HG03521 (cell line): ENCODE measurements at regions not wholly inside any gene's neighbourhood (a gene's known extent, or its start where the extent isn't known, plus 50 kb on each side); places are given as distances from the start of the nearest gene placed in this dataset.

Source experiments
- ATAC-seq: cut with Tn5 transposase; IDR thresholded peaks from one replicate; pipeline ENCODE4 v1.9.1; 2021; ENCODE audit warnings: mild to moderate bottlenecking, moderate library complexity; ENCODE audit not compliant: unreplicated experiment

DNA sequence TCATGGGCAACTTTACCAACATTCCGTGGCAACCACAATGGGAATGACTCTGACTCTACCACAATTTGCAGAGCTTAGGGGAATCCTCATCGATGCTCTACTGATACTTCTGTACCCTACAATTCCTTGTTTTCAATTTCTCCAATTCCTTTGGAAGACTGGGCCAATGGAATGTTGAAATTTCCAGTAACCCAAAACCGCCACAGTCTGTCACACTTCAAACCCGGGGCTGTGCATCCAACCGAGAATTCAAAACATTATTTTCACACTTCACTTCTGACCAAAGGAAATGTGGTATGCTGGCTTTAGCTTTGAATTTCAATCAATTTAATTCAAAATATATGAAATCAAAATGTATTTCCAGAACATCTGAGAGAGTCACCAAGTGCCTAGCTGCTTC, 951.4 kb downstream of the VRK1 start:
- ATAC-seq, result no peak

DNA sequence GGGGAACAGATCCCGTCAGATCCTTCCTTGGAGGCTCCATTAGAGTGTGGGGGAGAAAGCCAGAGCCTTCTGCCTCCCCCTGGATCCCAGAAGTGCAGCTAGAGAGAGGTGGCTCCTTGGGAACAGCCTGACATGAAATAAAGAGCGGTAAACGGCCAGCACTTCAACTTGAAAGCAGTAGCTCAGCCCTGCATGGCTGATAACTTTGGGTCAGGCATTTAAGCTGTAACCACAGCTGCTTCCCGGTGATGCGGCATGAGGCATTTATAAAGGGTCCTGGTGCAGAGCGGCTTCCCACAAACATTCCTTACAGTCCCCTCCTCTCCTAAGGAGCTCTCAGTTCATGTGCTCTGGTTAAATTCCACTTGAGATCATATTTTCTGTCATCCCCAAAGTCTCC, 960.3 kb downstream of the VRK1 start:
- ATAC-seq, result no peak

DNA sequence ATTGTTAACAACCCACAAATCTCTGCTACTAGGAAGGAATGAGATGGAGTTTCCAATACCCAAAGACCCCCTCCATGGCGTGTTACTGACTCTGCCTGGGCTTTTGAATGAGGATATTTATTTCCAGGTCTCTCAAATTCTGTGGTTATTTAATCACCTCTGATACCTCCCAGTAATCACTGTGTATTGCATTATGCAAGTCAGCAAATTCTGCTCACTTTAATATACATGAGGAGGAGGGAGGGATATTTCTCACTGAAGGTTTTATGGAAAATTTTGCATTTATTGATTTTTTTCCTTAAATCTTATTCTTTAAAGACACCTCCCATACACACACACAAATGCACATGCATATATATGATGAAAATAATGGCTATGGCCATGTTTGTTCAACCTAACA, 962.9 kb downstream of the VRK1 start:
- no peak for ATAC-seq

DNA sequence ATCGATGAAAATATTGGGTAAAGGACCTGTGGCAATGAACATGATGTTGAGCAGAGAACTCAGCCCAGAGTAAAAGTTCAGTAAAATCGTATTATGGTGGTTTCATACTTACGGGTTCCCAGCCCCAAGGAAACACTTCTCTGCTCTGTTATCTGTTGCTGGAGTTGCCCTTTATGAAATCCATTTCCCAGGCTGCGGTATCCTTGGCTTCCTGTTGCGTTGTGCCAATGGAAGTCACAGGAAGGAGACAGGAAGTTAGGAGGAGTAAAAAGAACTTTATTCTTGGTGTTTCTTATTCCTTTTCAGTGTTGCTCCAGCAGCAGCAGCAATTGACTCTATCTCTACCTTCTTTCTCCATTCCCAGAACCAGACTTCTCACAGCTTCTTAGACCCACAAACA, 965.2 kb downstream of the VRK1 start:
- no peak for ATAC-seq

DNA sequence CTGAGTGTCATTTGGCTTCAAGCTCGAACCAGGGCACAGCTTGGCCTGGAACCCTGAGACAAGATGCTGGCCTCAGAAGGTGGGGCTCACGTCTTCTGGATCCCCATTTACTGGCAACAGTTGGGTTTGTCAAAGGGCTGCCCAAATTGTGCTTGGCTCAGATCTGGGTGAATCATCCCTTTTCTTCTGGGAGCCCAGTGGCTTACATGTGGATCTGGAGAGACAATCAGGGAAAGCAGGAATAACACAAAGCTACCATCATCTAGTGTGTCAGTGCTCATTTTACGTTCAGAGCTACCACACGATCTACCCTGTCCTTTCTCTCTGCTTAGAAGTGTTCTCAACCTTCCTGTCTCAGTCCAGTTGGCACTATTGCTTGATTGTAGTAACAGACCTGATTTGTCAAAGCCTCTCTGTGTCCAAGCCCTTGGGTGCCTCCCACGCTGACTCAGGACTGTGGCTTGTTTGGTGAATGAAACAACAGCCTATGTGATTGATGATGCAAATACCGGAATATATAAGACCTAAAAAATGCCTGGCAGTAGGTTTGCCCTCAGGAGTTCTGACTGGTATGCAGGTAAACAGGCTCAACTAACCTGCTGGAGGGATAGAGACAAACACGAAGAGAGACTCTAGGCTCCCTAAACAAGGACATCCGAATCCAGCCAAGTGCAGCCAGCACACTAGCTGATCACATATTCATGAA, 974.3 kb downstream of the VRK1 start:
- no peak for ATAC-seq

DNA sequence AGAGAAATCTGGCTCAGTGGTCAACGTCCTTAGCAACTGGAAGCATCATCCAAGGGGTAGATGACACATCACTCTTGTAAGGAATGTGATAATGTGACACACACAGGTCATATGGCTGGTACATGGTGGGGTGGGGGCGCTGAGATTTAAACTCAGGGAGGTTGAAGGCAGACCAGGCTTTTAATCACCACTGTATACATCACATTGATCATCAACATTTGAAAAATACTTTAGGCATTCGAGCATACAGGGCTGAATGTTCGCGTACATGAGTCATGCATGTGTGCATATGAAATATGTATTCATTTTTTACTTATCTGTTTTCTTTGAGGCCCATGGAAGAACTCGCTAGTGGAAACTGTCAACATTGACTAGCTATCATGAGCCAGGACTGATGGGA, 976.4 kb downstream of the VRK1 start:
- no peak for ATAC-seq

DNA sequence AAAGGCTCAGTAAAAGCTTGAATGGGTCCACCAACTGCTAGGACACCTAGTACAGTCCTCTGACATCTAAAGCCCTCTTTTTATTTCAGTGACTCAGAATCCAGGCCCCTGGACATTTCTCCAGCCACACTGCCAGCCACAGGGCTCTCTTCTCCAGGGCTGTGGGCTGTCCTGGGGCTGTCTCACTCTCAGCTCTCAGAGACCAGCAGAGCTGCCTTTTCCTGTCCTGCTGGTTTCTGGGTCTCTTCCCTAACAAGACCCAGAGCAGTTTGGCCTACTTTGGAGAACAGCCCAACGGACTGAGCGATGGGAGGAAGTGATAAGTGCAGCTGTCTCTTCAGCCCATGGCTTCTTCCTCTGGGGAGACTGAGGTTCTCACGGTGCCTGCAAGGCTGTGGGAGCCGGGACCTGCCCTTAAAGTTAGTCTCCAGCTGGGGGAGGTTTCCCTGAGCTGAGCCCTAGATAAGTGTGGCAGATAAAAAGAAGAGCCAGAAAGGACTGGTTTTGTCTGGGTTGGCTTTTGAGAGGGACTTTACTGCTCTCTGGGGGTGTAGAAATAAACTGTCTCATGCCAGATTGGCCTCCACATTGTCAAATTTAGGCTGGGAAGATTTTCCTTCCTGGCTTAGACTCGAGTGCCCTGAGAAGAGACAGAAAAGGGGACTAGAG, 979.8 kb downstream of the VRK1 start:
- ATAC-seq, result no peak

DNA sequence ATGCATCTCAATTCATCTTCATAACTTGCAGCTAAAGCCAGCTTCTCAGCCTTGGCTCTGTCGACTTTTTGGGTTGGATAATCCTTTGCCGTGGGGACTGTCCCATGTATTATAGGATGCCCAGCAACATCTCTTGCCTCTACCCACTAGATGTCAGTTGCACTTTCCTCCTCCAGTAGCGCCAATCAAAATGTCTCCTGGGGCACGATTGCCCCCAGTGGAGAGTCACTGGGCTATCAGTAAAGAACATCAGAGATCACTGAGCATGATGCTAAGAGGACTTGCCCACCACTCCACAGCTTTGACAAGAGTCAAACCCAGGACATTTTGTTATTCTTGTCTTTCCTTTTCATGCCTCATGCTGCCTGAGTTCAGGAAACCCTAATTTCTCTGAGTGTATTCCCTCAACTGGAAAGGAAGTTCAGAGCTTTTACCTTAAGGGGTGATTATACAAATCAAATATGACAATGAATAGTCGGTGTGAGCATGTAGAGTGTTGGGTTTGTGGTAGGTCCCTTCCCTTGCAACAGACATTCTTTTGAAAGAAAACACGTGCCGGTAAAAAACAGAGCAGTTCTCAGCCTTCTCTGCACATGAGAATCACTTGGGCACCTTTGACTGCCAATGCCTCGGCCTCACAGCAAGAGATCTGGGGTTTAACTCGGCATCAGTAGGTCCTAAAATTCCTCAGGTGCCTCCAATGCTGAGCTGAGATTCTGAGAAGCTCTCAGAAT, 980.6 kb downstream of the VRK1 start:
- ATAC-seq, result no peak

DNA sequence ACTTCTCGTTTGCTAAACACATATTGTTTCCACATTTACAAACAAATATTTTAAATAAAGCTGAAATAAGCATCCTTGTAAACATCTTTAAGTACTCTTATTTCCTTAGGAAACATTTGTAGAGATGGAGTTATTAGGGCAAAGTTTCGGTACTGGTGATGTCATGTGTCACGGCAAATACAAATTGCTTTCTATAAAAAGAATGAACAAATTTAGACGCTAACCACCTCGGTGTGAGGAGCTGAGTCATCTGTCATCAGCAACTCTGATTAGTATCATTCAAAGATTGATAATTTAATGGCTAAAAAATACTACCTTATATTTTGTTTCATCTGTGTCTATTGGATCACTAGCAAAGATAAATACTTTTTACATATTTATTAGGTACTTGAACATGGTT, 982.0 kb downstream of the VRK1 start:
- no peak for ATAC-seq

DNA sequence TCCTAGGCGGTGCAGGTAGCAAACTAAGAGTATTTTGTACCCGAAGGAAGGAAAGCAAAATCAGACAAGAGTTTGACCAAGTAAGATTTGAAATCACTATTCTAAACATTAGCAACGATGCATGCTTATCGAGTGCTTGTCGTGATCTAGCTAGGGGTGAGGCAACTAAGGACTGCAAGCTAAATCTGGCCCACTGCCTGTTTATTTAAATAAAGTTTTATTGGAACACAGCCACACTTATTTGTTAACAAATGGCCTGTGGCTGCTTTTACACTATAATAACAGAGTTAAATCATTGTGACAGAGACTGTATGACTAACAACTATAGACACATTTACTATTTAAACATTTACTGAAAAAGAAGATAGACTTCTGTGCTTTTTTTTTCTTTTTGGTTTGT, 983.6 kb downstream of the VRK1 start:
- ATAC-seq, result no peak

DNA sequence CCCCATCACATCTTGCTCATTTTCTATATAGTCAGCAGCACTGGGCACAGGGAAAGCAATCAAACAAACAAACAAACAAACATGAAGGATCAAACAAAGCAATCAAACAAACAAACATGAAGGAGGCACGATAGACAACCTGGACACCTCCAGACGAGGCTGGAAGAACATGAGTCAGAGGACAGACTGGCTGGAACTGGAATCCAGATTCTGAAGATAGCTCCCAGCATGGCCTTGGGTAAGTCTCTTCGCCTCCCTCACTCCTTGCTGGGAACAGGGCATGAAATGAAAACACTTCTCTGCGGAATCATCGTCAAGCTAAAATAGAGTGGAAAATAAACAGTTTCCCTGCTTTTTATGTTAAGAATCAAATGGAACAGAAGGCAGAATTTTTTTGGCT, 984.8 kb downstream of the VRK1 start:
- no peak for ATAC-seq

DNA sequence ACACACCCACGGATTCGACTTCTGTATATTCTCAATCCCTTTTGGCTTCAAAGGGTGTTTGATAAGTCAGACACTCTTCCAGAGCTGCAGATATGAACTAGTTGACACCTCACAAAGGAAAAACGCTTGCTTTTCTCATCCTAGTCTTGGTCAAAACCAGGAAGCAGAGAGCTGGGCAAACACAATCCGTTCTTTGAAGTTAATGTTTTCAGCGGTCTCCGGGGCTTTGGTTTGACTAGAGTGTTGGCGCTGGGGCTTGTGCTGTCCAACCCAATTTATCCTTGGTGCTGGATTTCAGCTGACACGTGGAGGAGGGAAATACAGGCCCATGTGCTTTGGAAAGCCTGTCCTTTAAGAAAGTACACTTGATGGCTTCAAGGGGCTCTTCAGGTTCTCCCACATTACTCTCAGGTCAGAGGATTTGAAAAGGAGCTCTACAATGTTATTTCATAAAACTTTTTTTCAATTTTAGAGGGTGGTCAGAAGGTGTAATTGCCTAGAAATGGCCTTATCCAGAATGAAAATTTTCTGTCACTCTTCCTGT, 985.8 kb downstream of the VRK1 start:
- ATAC-seq, result no peak

DNA sequence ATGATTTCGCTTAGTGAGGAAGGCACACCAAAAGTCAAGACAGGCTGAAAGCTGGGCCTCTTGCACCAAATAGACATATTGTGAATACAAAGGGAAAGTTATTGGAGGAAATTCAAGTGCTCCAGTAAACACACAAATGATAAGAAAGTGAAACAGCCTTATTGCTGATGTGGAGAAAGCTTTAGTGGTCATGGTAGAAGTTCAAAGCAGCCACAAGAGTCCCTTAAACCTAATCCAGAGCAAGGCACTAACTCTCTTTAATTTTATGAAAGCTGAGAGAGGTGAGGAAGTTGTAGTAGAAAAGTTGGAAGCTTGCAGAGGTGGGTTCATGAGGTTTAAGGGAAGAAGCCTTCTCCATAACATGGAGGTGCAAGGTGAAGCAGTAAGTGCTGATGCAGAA, 988.3 kb downstream of the VRK1 start:
- no peak for ATAC-seq

DNA sequence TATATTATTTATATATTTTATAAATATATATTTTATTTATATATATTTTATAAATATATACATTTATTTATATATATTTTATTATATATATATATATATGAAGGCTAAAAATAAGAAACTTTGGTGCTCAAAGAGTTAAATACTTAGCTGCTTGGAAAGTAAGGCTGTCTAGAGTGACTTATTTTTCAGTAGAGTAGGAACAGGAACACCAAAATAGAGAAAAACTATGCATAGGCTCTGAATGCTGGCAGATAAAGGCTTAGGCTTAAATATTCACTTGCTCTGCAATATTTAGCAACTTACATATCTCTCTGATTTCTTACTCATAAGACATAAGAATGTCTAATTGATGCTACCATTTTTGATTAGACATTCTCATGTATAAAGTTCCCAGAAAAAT, 991.2 kb downstream of the VRK1 start:
- ATAC-seq, result no peak

DNA sequence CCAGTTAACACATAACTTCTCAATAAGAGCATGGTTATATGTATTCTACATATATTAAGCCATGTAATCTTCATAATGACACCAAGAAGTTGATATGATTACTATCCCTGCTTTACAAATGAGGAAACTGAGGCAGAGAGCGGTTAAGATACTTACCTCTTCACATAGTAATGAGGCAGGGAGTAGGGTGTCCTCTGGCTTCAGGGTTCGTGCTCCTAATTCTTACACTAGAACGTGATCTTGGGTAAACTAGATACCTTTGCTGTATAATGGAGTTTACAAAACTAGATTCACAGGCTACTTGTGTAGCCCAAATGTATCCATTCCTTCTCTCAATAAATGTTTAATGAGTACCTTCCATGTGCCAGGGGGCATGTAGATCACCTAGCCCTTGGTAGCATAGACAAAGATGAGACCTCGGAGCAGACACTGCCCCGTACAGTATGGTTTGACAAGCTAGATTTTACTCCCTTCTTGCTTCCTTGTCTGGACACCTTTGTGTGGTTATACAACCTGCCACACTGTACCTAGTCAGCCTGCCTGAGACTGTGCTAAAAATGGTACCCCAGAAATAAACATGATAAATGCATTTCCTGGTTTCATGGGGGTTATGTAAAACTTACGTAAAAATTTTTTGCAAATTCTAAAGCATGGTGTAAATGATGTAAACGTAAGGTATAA, 991.8 kb downstream of the VRK1 start:
- ATAC-seq, result no peak

DNA sequence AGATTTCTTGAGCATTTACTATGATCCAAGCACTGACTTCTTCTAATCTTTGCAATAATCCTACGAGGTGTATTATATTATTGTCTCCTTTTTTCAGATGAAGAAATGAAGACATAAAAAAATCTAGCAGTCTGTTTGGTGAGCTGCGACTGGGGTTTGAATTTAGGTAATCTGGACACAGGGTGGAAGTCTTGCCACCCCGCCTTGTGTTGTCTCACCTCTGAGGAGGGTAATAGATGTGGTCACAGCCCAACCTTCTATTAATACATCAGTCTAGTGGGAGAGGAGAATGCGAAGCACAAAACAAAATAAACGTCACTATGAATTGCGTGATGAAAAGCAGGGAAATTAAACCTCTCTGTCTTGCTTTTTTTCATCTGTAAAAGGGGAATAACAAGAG, 993.9 kb downstream of the VRK1 start:
- ATAC-seq, result no peak

DNA sequence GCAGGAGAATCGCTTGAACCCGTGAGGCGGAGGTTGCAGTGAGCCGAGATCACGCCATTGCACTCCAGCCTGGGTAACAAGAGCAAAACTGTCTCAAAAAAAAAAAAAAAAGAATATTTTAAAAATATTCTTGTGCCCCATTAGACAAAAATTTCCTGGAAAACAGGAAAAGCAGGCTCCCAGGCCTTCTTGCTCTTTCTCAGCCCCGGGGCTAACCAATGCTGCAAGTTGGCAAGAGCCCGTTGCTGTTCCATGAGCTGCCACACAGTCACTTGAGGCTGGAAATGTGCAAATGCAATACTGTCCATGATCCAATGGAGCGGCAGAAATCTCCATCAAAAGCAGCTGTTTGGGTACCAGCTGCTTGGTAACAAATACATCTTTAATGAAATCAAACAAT, 994.7 kb downstream of the VRK1 start:
- no peak for ATAC-seq

DNA sequence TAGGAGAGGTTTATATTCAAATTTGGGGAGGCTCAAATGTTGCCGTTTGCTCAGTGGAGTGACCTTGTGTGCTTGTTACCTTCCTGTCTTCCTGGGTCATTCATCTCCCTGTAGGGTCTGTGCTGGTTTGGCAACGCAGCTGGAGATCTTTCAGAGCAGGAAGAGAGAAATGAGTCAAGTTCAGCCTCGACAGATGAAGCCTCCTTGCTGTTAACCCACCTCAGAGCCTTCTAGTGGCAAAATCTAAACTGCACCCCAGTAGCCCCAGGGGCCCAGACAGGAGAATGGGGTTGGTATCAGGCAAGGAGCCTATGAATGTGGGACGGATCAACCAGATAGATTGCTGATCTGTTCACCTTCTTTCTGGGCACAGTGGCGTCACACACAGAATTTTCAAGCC, 999.3 kb downstream of the VRK1 start:
- no peak for ATAC-seq

DNA sequence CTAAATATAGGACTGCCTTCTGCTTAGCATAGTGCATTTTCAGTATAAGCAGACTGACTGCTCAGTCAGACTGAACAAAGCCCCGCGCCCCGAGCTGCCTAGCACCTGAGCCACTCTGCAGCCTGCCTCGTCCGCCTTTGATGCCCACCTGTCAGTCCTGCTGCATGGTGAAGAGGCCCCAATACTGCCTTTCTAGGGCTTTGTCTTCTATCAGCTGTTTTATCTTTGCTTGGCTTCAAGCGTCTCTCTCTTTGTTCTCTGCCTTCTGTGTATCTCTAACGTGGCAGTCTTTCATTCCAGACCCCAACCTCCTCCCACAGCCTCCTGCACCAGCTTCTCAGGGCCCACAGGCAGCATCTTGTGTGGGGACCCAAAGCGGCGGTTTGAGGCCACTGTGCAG, 1001.0 kb downstream of the VRK1 start:
- ATAC-seq, result no peak

DNA sequence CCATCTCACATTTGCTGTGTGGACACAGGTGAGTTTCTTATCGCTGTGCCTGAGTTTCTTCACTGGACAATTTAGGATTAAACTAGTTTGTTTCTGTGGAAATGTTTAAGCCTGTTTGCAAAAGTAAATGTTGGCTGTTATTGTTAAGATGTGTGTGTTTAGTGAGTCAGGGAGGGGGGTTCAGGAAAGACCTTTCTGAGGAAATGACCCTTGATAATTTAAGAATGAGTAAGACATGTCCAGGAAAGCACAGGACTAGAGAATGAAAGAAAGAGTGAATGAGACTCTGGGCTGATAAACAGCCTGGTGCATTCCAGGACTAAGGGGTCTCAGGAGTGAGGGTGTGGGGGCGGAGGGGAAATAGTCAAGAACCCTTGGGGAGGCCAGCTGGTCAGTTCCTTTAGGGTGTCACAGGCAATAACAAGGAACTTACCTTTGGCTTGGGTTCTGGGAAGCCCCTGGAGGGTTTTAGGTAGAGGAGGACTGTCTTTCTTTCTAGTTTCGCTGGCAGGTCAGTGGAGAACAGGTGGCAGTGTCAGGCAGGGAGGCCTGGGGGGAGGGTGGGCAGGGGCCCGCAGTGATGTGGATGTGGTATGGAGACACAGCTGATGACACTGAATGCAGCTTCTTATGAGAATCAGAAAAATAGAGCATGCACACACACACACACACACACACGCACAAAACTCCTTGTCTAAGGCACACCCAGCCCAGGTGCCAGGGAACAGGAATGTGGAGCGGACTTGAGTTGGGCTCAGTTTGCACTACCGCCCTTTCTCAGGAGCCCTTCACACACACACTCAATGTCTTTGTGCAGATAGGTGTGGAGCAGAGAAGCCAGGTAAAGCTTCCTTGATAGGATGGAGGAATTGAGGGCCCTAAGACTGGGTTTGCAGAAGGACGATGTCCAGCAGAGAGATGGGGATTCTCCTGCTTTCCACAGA, 1005.5 kb downstream of the VRK1 start:
- no peak for ATAC-seq
